Activated CD4-positive, alpha-beta T cell treated with anti-CD3 and anti-CD28 coated beads, Interleukin-2, amount 50 U/mL, for 24 hours (primary cell): ENCODE measurements at regions not wholly inside any gene's neighbourhood (a gene's known extent, or its start where the extent isn't known, plus 50 kb on each side); places are given as distances from the start of the nearest gene placed in this dataset.

Experiments used
- DNase-seq, 2 donors: peaks; one replicate each; pipeline ENCODE4 v3.0.0-alpha.2; 2020; ENCODE audit warnings: low read depth in 1 of 2, low spot score in 1 of 2

DNA sequence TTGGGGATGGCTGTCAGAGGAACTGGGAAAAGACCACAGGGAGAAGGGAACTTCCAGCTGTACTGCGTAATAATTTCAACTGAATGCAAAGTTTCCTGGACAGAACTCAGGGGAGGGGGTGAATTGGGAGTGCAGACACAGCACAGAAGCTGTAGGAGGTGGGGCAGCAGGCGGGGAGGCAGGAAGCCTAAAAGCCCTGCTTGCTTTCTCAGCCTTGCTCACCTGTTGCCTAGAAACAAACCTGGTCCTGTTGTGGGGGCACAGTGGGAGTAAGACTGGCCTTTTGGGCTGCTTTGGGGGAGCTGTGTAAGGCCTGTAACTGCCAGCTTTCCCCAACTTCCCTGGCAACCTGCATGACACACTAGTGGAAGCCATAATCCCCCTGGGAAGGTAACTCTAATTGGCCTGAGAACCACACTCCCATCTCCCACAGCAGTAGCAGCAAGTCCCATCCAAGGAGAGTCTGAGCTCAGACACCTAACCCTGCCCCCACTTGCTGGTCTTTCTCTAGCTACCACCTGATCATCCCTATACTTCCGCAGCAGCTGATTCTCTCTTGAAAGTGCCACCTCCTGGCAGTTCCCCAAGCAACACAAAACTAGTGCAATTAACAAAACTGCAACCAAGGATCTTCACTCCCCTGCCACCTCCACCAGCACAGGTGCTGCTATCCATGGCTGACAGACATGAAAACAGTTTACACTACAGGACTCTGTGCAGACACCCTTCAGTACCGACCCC lies 1239.3 kb downstream of the SORCS1 start:
- DNase-seq, result no peak

DNA sequence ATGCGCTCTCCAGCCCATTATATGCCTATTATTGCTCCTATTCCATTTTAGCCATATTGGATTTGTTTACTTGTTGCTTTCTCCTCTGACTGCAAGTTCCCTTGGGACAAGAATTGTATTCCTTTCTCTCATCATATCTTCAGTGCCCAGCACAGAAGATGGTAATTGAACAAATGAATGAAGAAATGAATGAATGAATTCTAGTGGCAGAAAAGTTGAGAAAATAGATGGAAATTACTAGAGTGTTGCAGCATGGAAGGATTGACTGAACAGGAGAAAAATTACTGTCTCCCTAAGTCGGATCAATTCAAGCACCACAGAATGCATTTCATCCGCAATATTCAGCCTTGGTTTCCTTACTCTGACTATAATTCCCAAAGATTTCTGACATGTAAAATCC lies 1243.2 kb downstream of the SORCS1 start:
- DNase-seq, result no peak

DNA sequence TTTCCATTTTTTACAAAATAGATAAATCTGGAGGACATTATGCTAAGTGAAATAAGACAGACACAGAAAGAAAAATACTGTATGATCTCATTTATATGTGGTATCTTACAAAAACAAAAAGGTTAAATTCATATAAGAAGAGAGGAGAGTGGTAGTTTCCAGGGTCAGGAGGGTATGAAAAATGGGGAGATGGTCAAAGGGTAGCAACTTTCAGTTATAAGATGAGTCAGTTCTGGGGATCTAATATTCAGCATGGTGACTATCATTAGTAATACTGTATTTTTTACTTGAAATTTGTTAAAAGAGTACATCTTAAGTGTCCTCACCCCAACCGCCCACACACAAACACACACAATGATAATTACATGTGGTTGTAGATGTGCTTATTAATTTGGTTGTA lies 1250.1 kb downstream of the SORCS1 start:
- no peak for DNase-seq

DNA sequence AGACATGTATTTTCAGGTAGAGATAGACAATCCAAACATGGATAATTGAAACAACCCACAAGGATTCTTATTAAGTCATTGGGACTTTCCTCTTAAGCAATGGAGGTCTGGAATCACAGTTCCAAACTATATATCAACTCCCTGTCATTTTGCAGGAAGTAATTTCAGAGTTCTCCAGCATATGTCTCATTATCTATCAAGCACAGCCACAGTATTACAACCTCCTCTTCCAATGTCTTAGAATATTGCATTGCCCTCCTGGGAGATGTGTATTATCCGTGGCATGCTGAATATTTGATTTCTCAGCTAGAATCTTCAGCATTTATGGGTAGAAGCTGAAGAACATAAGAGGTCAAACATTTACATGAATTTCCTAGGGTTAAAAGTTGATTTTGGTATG lies 1255.8 kb downstream of the SORCS1 start:
- DNase-seq, result no peak

DNA sequence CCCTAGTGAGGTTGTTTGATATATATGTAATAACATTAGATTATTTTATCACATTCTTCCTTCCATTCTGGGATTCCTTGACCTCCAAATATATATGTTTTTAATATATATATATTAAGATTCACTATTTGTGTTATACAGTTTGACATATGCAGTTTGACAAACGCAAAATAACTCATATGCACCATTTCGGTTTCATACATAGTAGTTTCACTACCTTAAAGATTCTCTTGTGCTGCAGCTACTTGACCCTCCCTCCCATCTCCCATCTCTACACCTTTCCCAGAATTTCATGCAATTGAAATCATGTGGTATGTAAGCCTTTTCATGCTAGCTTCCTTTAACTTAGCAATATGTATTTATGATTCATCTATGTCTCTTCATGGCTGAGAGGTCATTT lies 1244.4 kb downstream of the SORCS3 start:
- no peak for DNase-seq

DNA sequence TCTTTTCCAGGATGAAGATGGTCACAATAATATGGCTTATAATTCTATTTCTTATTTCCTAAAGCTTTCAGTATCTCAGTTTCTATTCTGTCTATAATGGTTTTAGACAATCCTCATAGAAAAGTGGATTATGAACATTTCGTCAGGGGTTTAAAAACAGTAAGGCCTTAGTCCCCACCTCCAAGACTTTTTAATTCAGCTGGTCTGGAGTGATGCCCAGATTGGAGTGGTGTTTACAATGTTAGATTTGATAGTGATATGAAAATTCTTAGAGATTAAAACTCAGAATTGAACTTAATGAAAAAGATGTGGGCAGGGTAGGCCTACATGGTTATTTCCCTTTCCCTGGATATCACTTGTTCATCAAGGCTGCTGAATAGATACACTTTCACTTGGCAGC lies 1238.3 kb downstream of the SORCS3 start:
- DNase-seq, result no peak

DNA sequence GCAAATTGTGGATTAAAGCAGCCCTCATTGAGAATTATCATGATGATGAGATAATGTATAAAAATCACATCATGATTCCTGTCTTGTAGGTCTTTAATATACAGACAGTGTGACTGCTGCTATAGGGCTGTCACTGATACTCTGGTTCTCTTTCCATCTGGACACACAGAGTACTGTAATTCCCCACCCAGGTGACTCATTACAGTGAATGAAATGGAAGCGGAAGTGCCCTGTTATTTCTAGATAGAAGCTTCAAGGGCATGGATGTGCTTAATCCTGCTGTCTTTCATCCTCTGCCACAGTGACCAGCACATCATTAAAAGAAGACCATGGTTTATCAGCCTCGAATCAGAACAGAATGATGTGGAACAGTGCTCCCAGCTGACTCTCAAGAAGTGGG lies 1234.0 kb downstream of the SORCS3 start:
- no peak for DNase-seq

DNA sequence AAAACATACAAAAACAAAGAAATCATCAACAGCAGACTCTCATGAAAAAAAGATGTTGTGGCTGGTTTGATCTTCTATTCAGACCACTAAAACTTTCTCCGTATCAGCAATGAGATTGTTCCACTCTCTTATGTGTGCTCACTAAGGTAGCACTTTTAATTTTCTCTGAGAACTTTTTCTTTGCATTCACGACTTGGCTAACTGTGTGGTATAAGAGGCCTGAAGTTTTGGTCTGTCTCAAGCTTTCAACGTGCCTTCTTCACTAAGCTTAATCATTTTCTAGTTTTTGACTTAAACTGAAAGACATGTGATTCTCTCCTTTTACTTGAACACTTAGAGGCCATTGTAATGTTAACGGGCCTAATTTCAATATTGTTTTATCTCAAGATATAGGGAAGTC lies 1231.6 kb downstream of the SORCS3 start:
- DNase-seq, result no peak

DNA sequence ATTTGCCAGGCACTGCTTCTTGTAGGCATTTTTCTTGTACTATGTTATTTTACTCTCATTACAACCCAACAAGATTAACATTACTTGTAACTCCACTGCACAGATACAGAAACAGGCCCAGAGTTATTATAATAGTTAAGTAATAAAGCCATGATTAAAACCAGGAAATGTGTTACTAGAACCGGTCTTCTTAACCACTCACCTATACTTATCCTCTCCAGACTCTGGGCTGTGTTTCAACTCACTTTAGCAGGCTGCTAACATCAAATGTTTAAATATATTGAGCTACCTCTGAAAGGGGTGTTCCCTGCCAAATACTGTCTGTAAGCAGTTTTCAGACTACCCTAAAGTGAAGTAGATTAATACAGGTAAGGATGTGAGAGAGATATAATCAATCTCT lies 1227.8 kb downstream of the SORCS3 start:
- DNase-seq, result no peak

DNA sequence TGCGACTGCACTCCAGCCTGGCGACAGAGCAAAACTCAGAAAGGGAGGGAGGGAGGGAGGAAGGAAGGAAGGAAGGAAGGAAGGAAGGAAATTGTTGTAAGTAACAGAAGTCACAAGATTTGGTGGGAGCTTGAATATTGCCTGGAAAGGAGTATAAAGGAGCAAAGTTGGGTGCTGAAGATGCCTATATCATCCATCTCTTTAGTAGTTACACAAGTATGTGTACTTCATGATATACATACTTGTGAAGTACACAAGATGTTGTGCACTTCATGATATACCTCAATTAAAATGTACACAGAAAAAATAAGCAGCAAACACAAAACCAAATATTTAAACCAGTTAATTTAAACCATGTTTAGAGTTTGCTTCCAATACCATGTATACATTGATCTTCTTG lies 1223.8 kb downstream of the SORCS3 start:
- DNase-seq, result no peak

DNA sequence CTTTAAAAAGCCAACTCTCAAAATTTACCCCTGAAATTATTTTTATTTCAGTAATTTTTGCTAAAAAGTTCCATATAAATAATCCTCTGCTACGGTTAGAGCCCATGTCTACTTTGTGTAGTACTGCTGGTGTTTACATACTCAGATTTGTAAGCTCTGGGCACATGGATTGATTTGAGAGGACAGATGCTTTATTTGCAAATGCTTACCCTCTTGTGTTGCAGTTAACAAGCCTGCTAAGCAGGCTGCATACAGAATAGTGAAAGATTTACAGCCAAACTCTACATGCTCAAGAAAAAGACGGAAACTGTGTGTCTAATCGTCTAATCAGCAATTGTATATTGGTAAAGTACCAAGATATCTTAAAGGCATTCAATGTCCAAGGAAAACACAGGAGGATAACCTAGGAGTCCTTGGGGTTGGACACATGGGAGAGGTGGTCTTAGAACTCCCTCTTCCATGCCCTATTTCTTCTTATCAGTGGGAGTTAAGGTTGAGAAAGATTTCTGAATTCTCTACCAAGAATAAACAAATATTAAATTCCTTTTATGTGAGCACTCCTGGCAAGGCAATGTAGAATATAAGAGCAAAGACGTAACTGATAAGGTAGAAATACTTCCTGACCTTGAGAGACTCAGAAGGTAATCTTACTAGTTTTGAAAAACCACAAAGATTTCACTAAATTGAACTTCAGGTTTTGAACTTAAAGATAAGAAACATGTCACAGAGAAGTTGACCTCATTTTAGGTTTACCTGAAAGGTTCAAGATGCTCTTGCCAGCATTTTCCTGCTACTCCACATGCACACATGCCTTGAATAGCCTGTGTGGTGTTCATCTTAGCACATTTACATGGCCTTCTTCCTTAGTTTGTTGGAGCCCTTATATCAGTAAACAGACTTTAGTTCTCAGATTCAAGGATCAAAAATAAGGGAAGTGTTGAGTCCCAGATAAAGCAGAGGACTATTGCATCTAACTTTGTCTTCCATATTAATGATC lies 1216.5 kb downstream of the SORCS3 start:
- no peak for DNase-seq

DNA sequence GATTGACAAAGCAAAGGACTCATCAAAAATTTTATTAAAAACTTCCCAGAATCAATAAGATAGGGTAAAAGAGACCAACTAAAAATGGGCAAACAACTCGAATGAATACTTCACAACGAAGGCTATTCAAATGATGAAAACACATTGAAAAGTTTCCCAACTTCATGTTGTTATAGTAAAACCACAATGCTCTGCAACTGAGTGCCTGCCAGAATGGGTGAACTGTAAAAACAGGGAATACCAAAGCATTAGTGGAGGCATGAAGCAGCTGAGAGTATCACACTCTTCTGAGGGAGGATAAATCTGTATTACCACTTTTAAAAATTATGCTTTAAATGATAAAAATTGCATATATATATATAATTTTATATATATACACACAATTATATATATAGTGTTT lies 1214.7 kb downstream of the SORCS3 start:
- DNase-seq, result no peak

DNA sequence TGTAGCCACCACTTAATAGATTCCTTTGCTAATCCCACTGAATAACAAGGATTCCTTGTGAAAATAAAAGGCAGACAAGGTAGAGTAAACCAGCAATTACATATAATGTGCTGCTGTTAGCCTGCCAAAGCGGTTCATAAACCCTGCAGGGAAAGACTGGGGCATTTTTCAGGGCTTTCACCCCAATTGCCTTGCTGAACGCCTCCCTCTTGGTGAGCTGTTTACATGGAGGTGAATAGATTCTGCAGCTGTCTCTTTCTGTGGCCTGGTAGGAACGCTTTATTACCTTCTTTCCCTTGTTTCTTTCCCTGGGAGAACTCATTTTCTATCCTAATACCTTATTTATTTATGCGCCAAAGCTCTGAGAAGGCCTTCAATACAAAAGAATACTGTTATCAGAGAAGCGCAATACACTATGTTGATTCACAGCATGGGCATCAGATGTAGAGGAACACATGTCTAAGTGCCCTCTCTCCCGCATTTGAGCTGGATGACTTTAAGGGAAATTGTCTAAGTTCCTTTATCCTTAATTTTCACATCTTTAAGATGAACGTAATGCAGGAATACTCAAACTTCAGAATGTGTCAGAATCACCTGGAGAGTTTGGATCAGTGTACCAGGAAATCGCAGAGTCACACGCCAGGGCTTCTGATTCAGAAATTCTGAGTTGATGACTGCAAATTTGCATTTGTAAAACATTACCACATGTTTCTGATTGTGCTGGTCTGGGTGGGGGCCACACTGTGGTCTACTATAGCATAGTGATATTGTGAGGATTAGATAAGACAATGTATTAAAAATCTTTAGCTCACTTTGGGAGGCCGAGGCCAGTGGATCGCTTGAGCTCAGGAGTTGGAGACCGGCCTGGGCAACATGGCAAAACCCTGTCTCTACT lies 1203.8 kb downstream of the SORCS3 start:
- DNase-seq, result no peak

DNA sequence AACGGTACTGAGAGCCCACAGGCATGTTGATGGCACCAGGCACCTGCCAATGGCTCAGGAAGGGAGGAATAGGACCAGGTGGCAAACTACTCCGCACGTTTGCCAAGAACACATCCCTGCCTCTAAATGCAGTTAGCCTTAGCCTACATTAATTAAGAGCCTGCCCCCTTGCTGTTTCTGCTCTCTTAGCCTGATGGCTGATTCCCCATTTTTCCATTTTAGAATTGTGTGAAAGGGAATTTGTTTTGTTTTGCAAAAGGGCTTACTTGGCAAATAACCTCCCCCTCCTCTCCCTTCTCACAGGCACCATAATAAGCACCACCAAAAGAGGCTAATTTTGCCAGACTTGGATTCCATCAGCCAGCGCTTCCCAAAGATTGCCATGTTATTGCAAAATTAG lies 1203.2 kb downstream of the SORCS3 start:
- DNase-seq, result no peak

DNA sequence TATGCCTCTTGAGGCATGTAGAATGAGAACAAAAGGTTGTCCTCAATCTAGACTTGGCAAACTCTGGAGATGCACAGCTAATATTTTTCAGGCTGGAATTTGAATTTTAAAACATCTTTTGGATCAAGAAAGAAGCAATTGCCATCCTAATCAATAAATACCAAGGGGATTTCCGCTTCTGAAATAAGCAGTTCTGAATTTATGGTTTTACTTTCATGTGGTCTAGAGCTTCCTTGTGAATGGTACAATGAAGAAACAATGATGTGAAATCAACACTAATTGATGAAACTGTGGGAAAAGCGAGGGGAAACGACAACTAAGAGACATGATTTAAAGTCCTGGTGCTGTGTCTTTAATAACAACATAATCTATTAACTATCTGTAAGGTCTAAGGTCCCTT lies 1202.7 kb downstream of the SORCS3 start:
- DNase-seq, result no peak

DNA sequence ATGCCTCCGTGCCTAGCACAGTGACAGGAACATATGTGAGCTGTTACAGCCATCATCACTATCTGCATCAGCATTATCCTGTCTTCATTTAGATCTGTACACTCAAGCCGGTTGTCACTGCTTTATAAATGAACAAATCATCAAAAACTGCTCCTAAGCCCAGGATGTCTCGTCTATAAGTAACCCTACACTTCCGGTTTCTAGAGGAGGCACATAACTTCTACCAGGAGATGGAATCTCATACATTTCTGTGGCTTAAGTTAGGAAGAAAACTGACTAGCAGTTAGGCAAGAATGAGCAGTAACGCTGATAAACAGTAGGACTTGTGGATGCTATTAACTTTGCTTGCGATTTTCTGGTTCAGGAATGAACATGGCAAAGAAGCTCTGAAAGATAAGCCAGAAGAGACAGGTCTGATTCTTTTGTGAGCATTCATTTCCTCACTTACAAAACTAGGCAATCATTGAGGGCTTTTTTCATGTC lies 1199.2 kb downstream of the SORCS3 start:
- DNase-seq, result no peak

DNA sequence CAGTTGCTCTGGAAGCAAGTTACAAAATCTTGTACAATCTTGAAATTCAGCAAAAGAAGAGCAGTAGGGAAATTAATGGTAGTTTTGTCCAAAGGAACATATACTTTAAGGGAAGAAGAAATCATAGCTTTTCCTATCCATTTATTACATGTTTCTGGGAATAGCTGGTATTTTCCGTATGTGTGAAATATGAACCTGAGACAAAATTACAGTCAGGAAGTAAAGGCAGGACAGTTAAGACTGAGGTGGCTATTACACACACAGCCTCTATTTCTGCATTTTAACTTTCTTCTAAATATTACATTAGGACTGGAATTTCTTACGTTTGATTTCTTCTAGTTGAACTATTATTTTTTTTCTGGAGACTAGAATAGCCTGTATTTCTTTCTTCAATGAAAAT lies 1197.3 kb downstream of the SORCS3 start:
- no peak for DNase-seq

DNA sequence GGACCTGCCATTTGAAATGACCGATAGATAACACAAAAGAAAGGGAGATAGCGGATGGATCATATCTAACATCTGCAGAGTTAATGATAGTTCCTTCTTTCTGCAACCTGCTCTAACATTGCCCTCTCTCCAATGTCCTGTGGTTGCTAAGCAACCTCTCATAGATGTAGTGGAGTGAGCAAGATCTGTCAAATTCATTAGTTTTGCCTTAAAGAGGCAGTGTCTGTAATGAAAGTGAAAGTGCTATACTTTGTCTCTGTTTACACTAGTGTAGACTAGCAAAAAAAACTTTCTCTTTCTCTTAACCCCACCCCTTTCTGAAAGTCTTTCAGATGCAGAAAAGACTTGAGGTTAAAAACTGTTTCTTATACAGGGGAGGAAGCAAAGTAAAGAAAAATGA lies 1196.9 kb downstream of the SORCS3 start:
- no peak for DNase-seq

DNA sequence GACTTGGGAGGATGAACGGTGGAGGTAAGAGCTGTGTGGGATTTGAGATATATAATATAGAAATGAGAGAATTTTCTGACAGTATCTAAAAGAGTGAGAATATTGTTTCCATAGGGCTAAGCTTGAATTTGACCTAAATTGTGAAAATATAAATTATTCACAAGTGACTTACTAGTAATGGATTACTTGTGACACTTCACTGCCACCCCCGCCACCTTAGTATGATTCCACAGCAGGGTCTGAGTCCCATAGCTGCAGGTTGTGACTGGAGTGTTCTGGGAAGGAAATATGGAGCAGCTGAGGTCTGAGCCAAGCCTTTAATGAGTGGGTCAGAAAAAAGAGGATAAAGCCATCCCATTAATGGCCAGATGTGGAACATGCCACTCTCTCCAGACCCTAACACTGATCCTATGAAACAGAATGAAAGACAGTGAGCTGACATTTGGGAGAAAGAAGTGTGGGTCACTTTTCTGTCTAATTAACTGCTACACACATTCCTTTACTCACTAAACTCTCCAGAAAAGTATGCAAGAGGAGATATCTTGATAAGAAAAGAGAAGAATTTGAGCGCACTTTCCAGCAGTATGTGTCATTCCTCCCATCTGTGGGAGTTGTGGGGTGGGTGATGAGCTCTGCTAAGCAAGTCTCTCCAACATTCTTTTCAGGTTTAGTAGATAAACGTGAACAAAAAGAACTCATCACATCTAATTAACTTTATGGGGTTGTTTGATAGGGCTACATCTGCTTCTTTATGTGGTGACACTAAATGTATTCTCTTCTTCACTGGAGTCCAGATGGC lies 1193.4 kb downstream of the SORCS3 start:
- no peak for DNase-seq

DNA sequence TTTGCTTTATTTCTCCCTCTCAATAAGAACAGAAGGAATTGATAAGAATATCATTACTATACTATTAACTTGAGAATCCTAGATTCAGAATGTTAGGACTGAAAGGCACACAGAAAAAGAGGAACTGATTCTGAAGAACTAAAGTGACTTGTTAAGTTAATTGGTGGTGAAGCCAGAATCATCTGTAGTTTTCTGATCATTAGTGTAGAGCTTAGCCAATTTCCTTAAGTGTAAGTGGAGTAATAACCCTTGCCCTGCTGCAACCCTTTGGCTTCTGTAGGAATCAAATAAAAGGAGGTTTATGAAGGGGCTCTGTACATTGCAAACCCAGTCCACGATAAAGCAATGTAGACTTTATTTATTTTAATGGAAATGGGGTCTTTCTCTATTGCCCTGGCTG lies 1186.0 kb downstream of the SORCS3 start:
- DNase-seq, result no peak
